22Rv1 (cell line): ENCODE measurements at regions not wholly inside any gene's neighbourhood (a gene's known extent, or its start where the extent isn't known, plus 50 kb on each side); places are given as distances from the start of the nearest gene placed in this dataset.

Source experiments
- ZFX ChIP-seq: fragments of 450-650 bp; IDR thresholded peaks from 2 replicates; pipeline ENCODE4 v1.6.1; 2017; ENCODE audit warnings: antibody characterized with exemption, borderline replicate concordance
- TF ChIP-seq, protein P1 (sequence below): fragments of 450-650 bp; IDR thresholded peaks from 2 replicates; pipeline ENCODE4 v1.5.1; 2017; ENCODE audit warnings: mild to moderate bottlenecking

GRCh38 chr5:135263022-135263668 is 135.9 kb downstream of the MACROH2A1 start:
- TF ChIP-seq, protein P1, sequence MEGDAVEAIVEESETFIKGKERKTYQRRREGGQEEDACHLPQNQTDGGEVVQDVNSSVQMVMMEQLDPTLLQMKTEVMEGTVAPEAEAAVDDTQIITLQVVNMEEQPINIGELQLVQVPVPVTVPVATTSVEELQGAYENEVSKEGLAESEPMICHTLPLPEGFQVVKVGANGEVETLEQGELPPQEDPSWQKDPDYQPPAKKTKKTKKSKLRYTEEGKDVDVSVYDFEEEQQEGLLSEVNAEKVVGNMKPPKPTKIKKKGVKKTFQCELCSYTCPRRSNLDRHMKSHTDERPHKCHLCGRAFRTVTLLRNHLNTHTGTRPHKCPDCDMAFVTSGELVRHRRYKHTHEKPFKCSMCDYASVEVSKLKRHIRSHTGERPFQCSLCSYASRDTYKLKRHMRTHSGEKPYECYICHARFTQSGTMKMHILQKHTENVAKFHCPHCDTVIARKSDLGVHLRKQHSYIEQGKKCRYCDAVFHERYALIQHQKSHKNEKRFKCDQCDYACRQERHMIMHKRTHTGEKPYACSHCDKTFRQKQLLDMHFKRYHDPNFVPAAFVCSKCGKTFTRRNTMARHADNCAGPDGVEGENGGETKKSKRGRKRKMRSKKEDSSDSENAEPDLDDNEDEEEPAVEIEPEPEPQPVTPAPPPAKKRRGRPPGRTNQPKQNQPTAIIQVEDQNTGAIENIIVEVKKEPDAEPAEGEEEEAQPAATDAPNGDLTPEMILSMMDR: no peak
- TF ChIP-seq ZFX: no peak
